PFSK-1 (cell line): ENCODE measurements at regions not wholly inside any gene's neighbourhood (a gene's known extent, or its start where the extent isn't known, plus 50 kb on each side); places are given as distances from the start of the nearest gene placed in this dataset.

Experiments used
- FOXP2 ChIP-seq: optimal IDR thresholded peaks from 2 replicates; pipeline ENCODE3; 2011; ENCODE audit warnings: borderline replicate concordance, control low read depth, inconsistent platforms; ENCODE audit not compliant: insufficient read depth; ENCODE audit errors: extremely low read length, extremely low read depth
- POLR2AphosphoS5 ChIP-seq: IDR thresholded peaks from 2 replicates; pipeline ENCODE4 v1.6.1; 2012; ENCODE audit warnings: low read depth, mild to moderate bottlenecking, control low read depth, low read length, moderate library complexity
- REST ChIP-seq, 2 experiments: IDR thresholded peaks; 2 replicates each; pipeline versions ENCODE4 v1.6.1 to v1.8.0; 2011 to 2012; ENCODE audit warnings: low read depth in 2 of 2, low read length in 2 of 2, control low read depth in 1 of 2, inconsistent platforms in 1 of 2, mild to moderate bottlenecking in 1 of 2, moderate library complexity in 1 of 2; ENCODE audit not compliant: insufficient read depth in 1 of 2
- SIN3A ChIP-seq: IDR thresholded peaks from 2 replicates; pipeline ENCODE4 v1.6.1; 2012; ENCODE audit warnings: mild to moderate bottlenecking, low read length, moderate library complexity, borderline replicate concordance; ENCODE audit not compliant: insufficient read depth
- TAF1 ChIP-seq: IDR thresholded peaks from 2 replicates; pipeline ENCODE4 v1.6.1; 2012; ENCODE audit warnings: low read length, control low read depth, borderline replicate concordance; ENCODE audit not compliant: insufficient read depth

- TF ChIP-seq TAF1 (no peak), REST (IDR thresholded peaks at IDR 0.05; ENCODE audit: insufficient read depth in 1 of 2, low read depth in 2 of 2, low read length in 2 of 2) (no peak), SIN3A (no peak), POLR2AphosphoS5 (no peak), FOXP2 (no peak)
Observed at GRCh38 chr1:221503268-221503667, 238.6 kb downstream of the DUSP10 start.

- no peak for TF ChIP-seq POLR2AphosphoS5
- TF ChIP-seq FOXP2: no peak
- no peak for TF ChIP-seq TAF1
- no peak for TF ChIP-seq SIN3A
- no peak for TF ChIP-seq REST (IDR thresholded peaks at IDR 0.05; ENCODE audit: insufficient read depth in 1 of 2, low read depth in 2 of 2, low read length in 2 of 2)
Observed at GRCh38 chr1:221509575-221510355, 232.1 kb downstream of the DUSP10 start.

GRCh38 chr1:221510793-221511503 lies 230.9 kb downstream of the DUSP10 start:
- TF ChIP-seq REST (IDR thresholded peaks at IDR 0.05; ENCODE audit: insufficient read depth in 1 of 2, low read depth in 2 of 2, low read length in 2 of 2) (no peak), SIN3A (no peak), POLR2AphosphoS5 (no peak), FOXP2 (no peak), TAF1 (no peak)

GRCh38 chr1:221511797-221512196 lies 230.1 kb downstream of the DUSP10 start:
- TF ChIP-seq SIN3A (no peak), TAF1 (no peak), POLR2AphosphoS5 (no peak), FOXP2 (no peak), REST (IDR thresholded peaks at IDR 0.05; ENCODE audit: insufficient read depth in 1 of 2, low read depth in 2 of 2, low read length in 2 of 2) (no peak)
